HPDE6-E6E7 (cell line): ENCODE measurements at regions not wholly inside any gene's neighbourhood (a gene's known extent, or its start where the extent isn't known, plus 50 kb on each side); places are given as distances from the start of the nearest gene placed in this dataset.
"Not testable (repeated sequence)": the region's sequence is repeated elsewhere in the genome, so short reads cannot be mapped to it uniquely, and the experiment has no call there.

Source experiments
- DNase-seq: peaks from one replicate; pipeline ENCODE4 v3.0.0; 2011; ENCODE audit warnings: missing footprints; ENCODE audit errors: extremely low spot score

DNA sequence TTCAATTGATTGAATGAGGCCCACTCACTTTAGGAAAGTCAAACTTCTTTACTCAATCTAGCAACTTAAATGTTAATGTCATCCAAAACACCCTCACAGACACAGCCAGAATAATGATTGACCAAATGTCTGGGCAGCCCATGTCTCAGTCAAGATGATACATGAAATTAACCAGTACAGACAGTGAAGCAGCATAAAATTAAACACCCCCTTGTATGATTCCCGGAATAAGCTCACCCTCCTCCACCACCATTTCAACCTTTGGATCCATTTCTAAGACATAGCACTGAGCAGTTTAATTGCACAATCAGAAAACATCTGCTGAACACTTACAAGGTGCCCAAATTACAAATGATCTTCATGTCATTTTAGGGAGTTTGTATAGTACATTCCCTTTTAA is 570.7 kb upstream of the ID2 start:
- DNase-seq = no peak

DNA sequence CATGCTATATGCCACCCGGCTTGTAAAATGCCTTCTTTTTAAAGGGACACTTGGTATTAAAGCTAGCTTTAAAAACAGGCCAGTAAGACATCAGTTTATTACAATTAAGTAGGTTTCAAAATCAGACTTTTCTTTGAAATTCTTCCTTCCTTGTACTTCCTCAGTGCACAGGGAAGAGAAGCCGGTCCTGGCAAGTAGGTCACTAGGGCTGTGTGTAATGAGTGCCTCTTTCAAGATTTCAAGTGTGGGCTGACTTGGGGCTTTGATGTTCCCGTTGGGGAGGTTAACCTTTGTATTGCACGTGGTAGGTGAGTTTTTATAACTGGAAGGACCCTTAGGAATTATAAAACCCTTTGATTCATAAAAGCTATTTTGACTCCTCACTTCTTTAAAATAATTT is 566.4 kb upstream of the ID2 start:
- no peak for DNase-seq

DNA sequence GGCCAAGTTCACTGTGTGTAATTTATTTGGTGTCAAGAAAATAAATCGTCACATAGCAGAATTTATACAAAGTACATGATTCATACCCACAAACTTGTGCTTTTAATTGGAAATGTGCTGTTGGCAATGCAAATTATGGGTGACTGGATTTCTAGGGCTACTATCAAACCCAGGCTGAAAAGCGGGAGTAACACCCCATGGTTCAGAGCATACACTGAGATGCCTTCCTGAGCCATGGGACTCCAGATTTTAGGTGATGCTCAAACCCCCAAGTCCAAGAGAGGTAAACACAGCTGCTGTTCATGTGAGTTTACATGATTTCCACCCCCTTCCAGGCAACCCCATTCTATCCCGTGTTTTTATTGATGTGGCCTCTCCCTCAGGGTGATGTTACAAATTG is 565.9 kb upstream of the ID2 start:
- no peak for DNase-seq

DNA sequence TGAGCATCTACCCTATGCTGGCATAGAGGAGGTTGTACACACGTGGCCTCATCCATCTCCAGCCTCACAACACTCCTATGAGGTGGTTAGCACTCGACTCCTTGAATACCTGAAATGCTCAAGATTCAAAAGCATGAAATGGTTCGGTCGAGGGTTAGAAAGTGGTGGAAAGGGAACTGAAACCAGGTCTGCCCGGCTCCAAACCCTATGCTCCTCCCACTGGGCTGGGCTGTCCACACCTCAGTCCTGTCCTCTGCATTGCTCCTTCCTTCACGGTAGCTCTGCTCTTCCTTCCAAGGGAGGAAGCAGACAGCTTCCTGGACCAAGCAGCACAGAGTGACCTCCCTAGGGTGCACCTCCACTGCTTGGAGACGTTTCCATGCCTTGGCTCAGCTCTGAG is 565.2 kb upstream of the ID2 start:
- DNase-seq = no peak

DNA sequence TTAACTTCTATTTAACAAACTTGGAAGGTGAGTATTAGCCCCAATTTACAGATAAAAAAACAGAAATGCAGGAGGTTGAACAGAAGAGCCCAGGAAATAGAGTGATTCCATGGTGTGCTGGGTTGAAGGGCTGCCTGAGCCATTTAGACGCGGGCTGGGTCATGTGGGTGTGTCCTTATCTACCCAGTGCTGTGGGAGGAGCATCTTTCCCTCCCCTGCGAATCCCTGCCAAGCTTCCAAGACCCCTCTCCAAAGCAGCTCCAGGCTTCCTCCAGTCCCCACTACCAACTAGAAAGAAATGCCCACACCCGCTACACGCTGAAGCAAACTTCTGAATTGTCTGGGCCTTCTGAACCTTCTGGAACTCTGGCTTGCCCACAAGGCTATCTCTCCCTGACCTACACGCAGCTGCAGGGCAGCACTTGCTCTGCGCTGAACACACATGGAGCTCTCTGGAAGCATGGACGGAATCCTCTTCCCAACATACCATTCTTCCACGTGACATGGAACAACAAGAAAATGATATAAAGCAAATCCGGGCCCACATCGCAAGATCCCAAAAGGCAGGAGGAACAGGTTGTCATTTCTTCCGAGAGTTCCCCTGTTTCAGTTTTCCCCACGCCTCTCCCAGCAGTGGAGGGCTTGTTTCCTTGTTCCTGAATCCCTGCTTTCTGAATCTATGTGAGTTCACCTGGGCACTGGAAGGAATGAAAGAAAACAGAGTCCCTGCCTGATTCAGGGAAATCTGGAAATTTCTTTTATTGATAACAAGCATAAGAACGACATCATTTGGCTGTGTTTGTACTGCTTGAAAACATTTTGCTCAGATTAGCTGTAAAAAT is 562.7 kb upstream of the ID2 start:
- DNase-seq = no peak

DNA sequence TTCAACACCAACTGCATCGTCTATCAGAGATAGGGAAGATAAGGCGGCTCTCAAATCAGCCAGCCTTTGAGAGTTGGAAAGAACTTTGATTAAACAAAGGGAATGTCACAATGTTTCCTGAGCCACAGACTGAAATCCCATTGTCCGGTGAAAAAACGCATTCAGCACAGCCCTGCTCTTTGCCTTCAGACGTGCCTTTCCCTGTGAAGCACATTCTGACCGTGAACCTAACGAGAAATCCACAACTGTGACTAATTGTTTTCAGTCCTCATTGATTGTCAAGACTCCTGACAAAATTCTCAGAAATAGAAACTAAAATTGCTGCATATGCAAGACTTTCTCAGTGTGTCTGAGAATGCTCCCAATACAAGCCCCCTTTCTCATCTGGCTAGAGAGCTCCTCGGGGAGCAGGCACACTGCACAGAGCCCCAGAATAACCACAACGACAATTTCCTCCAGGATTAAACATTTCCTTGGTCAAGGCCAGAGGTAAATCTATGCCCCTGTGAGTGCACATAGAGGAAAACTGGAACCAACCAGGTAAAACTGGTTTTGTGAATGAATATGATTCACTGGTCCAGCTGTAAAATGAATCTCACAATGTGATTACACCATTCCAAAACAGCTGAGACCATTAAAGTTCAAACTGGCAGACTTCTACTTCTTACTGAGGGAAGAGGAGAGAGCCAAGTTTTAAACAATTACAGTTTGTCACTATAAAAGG is 561.9 kb upstream of the ID2 start:
- DNase-seq = no peak

DNA sequence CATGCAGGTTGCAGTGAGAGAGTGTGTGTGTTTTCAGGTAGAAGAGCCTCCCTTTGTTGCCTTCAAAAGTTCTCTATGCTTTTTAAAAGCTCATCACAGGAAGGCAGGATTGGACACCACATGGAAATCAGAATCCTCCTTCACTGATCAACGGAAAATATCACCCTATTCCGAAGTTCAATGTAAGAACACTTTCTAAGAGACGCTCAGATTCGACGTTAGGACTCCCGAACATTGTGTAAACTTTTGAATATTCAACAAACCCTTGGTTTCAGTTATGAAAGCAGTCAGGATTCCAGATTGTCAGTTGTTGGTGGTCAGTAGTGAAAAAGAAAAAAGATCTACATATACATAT is 561.4 kb upstream of the ID2 start:
- no peak for DNase-seq

DNA sequence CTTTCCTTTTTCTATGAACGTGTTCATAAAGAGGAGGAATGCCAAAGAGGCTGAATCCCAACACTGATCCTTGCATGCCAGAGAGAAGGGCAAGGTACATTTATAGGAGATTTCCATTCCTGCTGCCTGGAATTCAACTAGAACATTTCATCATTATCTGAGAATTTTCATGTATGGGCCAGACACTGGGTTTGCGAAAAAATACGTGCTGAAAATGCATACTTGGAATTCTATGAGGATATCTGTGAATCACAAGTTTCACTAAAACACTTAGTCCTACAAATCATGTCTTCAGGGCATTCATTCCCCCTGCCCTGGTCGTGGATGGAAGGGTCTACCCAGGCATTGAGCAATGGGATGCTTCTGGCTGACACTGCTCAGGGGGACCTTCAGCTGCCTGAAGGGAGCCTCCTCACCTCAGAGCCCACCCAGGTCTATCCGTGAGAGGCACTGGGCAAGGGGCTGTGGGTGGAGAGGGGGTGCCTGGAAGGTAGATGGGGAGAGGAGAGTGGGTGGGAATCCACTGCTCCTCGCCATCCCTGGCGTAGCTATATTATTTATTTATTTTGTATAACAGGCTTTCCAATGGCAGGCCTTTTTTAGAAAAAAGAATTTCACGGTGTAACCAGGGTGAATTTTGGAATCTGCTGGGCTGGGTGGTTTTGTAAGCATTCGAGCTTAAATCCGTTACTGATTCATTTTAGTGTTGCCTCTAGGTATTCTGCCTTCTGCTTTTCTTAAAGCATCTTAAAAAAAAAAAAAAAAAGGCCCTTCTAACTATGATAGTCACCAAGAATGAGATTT is 560.6 kb upstream of the ID2 start:
- DNase-seq = no peak

DNA sequence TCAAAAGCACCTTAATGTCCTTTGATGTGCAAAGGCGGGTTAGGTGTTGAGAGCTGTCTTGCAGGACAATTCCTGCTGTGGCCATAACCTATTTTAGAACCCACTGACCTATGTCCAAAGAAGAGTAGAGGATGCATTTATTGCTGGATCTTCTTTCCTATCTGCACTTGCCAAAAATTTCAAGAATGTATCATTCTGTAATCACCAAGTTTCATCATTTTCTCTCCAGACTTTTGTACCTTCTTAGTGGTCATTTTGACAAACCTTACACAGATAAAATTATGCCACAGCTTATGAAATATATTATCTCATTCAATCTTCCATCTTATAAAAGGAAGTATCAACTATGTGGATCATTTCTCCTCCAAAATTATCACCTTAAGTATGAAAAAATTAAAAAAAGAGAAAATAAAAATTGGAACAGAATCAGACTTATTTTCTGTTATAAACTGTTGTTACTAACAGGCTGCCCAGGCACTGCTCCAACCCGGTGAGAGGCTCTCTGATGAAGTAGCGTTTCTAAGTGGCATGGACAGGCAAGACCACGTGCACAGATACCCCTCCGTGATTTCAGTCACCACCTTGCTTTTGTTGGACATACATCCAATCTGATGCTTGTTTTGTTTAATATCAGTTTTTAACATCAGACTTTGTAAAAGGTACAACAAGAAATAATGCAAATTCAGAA is 559.9 kb upstream of the ID2 start:
- no peak for DNase-seq

DNA sequence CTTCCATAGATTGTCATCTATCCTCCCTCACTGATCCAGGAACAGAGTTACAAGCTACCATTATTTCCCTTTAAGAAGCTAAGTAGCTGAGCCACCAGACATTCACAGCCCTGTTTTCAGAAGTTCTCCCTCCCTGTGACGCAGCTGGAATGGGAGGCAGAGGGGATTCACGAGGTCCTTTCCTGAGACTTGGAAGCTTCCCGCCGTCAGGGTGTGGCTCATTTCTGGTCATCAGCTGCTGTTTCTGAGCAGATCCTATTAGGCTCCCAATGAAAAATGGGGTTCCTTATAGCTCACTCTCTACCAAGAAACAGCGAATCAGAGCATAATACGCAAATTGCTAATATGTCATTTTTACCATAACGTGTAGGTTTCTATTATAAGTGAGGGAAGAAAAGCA is 559.3 kb upstream of the ID2 start:
- no peak for DNase-seq

DNA sequence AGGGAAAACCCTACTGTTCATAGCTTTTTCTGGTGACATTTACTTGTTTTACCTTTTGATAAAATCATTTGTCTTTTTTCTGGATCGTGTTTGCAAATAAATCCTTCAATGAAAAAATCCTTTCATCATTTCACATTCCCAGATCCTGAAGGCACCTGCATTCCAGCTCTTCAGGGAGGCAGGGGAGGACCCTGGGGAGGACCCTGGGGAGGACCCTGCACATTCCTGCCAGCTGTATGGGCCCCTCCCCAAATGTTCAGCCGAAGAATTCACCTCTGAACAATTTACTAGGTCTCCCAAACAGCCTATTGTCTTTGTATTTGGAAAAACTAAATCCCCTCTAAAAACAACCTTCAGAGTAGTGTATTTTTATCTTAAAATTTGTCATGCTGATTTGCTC is 558.4 kb upstream of the ID2 start:
- DNase-seq = no peak

DNA sequence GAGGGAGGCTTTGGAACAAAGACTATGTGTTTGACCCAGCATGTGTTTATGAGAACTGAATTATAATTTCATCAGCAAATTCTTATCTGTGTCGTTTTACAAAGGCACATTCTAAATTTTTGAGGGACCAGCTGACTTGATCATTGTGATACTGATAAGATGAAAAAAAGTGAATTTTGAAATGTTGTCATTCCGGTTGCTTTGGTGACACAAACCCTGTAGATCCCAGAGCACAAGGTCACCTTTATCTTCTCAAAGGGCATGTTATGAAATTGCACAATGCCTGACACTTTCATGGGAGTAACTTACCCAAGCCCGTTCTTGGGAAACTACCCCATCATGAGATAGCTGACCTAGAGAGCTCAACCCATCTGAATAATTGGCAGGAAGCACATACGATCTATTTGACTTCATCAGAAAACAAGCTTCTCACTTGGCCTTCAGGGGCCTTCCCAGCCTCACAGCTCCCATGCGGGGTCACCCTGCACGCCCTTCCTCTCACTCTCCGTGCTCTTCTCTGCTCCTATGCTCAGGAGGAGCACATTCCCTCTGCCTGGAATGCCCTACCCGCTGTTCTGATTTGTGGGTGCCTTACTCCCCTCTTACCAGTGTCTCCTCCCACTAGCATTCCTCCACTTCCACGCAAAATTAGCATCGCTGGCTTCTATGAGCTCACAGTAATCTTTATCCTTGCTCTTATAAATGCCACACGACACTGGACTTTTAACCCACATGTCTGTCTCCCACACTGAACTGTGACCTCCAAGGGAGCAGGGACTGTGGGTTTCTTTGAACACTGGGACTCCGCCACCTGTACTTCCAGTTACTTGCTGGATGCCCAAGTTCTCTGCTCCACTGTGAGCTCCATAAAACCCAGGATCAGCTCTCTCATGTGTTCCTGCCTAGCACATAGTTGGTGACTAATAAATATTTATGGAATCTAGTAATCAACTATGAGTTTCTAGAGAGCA is 555.8 kb upstream of the ID2 start:
- DNase-seq = no peak

DNA sequence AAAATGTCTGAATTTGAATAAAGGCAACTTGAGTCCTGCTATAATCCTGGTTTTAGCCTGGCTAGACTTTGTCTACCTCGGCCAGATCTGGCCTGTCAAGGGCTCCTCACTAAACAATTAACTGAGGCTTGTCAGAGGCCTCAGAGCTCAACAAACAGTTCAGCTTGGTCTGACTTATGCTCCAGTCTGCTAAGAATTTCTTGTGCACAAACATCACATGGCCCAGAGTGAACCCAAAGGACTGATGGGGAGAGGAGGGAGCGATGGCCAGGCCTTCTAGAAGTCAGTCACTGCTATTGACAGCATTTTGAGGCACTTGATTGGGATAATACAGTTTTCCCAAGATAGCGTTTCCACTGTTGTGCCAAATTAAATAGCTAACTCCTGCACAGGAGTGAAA is 555.1 kb upstream of the ID2 start:
- no peak for DNase-seq

DNA sequence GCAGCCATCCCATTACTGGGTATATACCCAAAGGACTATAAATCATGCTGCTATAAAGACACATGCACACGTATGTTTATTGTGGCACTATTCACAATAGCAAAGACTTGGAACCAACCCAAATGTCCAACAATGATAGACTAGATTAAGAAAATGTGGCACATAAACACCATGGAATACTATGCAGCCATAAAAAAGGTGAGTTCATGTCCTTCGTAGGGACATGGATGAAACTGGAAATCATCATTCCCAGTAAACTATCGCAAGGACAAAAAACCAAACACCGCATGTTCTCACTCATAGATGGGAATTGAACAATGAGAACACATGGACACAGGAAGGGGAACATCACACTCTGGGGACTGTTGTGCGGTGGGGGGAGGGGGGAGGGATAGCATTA is 550.4 kb upstream of the ID2 start:
- DNase-seq = not testable (repeated sequence)

DNA sequence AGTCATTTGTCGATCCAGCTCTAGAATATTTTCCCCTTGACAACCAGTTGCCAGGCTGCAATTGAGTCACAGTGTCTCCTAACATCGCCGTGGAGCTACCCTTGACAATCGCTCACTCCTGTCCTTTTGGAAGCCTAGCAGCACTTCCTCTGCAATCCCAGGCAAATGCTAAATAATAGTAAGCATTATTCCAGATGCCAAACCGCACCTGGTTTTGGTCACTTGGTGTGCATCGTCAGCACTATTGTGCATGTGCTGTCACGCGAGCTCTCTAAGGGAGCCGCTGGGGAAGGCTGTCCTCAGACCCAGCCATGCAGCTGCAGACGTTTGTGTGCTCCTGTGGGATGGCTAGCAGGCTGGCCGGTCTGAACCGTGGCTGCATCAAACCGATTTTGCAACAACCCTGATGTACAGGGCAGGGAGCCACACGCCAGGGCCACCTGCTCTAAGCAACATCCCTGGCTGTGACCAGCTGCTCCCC is 549.5 kb upstream of the ID2 start:
- no peak for DNase-seq

DNA sequence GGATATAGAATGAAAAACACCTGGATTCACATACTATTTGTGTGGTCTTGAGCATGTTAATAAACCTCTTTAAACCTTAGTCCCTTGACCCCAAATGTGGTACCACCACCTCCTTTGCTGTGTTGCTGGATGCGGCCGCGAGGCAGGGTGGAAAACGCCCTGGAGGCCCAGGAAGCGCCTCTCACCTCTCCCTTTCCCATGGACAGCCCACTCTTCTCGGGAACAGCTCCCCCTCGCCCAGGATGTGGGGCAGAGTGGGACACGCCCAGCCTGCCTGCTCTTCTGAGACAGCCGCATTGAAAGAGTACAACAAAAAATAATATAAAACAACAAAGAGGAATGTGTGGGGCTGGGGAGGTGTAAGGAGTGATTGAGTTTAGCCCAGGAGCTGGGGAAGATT is 549.0 kb upstream of the ID2 start:
- DNase-seq = no peak

DNA sequence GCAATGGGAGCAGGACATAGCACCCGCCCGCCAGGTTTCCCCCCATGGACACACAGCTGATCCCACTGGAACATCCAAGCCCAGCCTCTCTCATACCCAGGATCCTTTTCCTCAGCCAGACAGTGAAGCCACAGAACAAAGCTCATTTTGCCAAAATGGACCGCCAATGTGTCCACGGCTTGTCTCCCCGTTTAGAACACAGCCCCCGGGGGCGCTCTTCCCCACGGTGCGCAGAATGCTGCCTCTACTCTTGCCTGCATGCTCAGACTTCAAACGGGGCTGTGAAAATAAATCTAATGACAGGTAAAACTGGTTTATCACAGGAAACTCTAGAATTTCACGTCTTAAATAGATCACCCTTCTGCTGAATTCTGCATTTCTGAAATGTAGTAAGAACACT is 548.5 kb upstream of the ID2 start:
- no peak for DNase-seq

DNA sequence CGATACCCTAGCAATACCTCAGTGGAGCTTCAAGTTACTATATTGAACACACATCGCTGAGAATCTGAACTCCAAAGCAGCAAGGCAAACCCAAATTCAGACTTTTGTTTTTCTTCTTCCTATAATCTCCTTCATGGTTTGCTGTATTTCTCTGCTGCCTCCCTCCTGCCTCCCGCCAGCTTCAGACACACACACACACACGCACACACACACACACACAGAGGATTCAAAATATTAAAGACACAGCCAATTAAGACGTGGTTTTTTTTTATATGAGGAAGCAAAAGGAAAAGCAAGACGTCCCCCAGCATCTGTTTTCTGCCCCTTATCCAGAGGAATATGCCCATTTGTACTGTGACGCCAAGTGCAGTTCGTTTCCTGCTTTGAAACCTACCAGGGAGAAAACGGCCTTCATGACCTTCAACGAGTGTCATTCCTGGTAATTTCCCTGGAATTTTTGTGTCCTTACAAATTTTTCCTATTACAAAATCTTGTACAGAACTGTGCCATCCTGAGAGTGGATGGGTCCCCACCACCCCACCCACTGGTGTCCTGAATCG is 547.9 kb upstream of the ID2 start:
- no peak for DNase-seq

DNA sequence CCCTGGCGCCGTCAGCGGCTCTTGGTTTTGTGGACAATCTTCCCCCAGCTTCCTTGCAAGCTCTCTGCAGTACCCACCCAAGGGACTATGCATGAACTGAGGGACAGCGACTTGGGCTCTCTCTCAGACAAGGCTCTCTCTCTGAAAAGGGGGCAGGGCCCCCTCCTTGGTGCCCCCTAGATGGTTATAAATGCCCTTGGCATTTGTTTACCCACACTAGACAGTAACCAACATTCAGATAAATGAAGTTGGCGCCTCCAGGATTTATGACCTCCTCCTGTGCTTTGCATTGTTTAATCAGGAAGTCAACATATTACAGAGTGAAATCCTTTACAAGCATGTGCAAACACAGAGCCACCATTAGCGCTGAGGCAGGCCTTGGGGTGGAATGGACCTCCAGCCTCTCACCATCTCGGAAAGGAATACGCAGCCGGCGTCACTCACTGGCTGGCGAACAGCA is 547.4 kb upstream of the ID2 start:
- no peak for DNase-seq

DNA sequence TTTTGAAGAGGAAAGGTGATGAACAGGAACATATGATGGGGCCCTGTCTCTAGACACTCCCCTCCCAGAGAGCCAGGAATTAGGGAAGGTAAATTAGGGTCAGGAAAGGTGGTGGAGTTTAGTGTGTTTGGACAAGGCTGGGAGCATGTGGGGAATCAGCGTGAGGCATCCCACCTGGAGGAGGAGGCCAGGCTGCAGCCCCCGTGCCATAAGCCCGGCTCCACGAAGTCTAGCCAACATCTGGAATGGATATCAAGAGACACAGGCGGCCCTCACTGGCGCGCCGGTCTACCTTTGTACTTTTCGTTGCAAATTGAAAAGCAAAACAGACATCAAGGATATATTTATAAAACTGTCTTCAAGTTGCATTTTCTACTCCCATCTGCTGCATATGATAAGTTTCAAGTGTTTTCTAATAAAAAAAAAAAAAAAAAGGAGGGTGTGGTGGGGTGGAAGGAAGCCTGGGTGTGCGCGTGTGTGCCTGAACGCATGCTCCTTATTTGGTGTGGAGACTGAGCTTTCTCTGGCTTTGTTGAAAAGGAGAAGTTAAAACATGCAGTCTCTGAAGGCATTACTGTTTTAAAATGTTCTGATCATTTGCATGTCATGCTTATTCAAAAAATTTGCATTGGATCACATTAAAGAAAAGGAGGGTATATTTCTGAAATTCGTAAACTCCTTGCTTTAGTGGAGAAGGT is 546.7 kb upstream of the ID2 start:
- no peak for DNase-seq
